ENCODE measurements at regions not wholly inside any gene's neighbourhood (a gene's known extent, or its start where the extent isn't known, plus 50 kb on each side); places are given as distances from the start of the nearest gene placed in this dataset.
"Not testable (repeated sequence)": the region's sequence is repeated elsewhere in the genome, so short reads cannot be mapped to it uniquely, and the experiment has no call there.

GRCh38 chr12:74259199-74259598, 278.4 kb upstream of the ATXN7L3B start:
- H3K4me1 ChIP-seq, result peaks cover 11% of the 10 kb centered on the region; the same call in 2 of the 3 replicates
- ATAC-seq (no peak), DNase-seq (ENCODE audit: low read depth in 1 of 2, low spot score in 1 of 2) (no peak), FAIRE-seq (no peak)
- ChIA-PET POLR2A (no interaction called here), CTCF (no interaction called here)
- WGBS (ENCODE audit: missing lambda C conversion rate), result 30% methylated on average over 1 of the region's 1 CpG
- TF ChIP-seq TFCP2L1 (CRISPR knock-in tag; IDR thresholded peaks at IDR 0.05) (no peak), JUN (IDR thresholded peaks at IDR 0.05) (no peak), ZNF302 (CRISPR knock-in tag; IDR thresholded peaks at IDR 0.05) (no peak), BCL3 (IDR thresholded peaks at IDR 0.05) (no peak), EHMT2 (IDR thresholded peaks at IDR 0.05; ENCODE audit: low read depth) (no peak), SREBF2 (IDR thresholded peaks at IDR 0.05) (no peak), POLR2A (IDR thresholded peaks at IDR 0.05; ENCODE audit: low read length) (no peak), RAD21 (conservative IDR thresholded peaks at IDR 0.05 in 1 of 2, IDR thresholded peaks at IDR 0.05 in 1 of 2) (no peak), RNF2 (IDR thresholded peaks at IDR 0.05; ENCODE audit: borderline replicate concordance, low read depth) (no peak), GATA3 (IDR thresholded peaks at IDR 0.05; ENCODE audit: borderline replicate concordance) (no peak), ESRRA (IDR thresholded peaks at IDR 0.05; ENCODE audit: borderline replicate concordance, low read length) (no peak), HOXA7 (CRISPR knock-in tag; IDR thresholded peaks at IDR 0.05) (no peak), SMC3 (IDR thresholded peaks at IDR 0.05) (no peak), HEYL (CRISPR knock-in tag; IDR thresholded peaks at IDR 0.05) (no peak), RFX5 (IDR thresholded peaks at IDR 0.05) (no peak)
- TF ChIP-seq, protein P1, sequence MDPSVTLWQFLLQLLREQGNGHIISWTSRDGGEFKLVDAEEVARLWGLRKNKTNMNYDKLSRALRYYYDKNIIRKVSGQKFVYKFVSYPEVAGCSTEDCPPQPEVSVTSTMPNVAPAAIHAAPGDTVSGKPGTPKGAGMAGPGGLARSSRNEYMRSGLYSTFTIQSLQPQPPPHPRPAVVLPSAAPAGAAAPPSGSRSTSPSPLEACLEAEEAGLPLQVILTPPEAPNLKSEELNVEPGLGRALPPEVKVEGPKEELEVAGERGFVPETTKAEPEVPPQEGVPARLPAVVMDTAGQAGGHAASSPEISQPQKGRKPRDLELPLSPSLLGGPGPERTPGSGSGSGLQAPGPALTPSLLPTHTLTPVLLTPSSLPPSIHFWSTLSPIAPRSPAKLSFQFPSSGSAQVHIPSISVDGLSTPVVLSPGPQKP (IDR thresholded peaks at IDR 0.05; ENCODE audit: low read depth, low read length), result no peak
- TF ChIP-seq, protein P2, sequence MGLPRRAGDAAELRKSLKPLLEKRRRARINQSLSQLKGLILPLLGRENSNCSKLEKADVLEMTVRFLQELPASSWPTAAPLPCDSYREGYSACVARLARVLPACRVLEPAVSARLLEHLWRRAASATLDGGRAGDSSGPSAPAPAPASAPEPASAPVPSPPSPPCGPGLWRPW (IDR thresholded peaks at IDR 0.05), result no peak
- H3K4me3 ChIP-seq, result no peak overlapping the region
- no peak overlapping the region for H3K27ac ChIP-seq
- H3K9me3 ChIP-seq, result no peaks in the 10 kb centered on the region
- H3K4me2 ChIP-seq, result peak overlapping the region; percentile 23; the same call in 2 of the 3 replicates

- 79% methylated on average over 14 of the region's 15 CpGs for WGBS (ENCODE audit: missing lambda C conversion rate)
- ChIA-PET CTCF (no interaction called here), POLR2A (no interaction called here)
- ATAC-seq (no peak), FAIRE-seq (no peak), DNase-seq (ENCODE audit: low read depth in 1 of 2, low spot score in 1 of 2) (no peak)
- Histone ChIP-seq H3K27ac (no peak overlapping the region), H3K4me3 (no peak overlapping the region), H3K4me2 (no peak overlapping the region), H3K9me3 (no peaks in the 10 kb centered on the region), H3K4me1 (no peaks in the 10 kb centered on the region)
- TF ChIP-seq MYC (IDR thresholded peaks at IDR 0.05; ENCODE audit: borderline replicate concordance, low read length) (no peak), NR3C1 (IDR thresholded peaks at IDR 0.05) (no peak), PBX3 (IDR thresholded peaks at IDR 0.05) (no peak), GATA3 (IDR thresholded peaks at IDR 0.05; ENCODE audit: borderline replicate concordance) (no peak), MAZ (IDR thresholded peaks at IDR 0.05; ENCODE audit: borderline replicate concordance, low read depth, low read length) (no peak)
Measured at GRCh38 chr12:74264692-74265091, 272.9 kb upstream of the ATXN7L3B start.

DNA sequence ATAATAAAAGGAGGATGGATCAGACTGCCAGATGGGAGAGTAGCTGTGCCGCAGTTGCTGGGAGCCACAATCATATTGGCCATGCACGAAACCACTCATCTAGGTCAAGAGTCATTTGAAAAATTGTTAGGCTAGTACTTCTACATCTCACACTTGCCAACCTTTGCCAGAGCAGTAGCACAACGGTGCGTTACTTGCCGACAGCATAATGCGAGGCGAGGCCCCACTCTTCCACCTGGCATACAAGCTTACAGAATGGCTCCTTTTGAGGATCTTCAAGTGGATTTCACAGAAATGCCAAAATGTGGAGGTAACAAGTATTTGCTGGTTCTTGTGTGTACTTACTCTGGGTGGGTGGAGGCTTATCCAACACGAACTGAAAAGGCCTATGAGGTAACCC, 268.3 kb upstream of the ATXN7L3B start:
- H3K27ac ChIP-seq; ATAC-seq; DNase-seq (ENCODE audit: low read depth in 1 of 2, low spot score in 1 of 2); POLR2A ChIA-PET; H3K9me3 ChIP-seq; H3K4me1 ChIP-seq; H3K4me2 ChIP-seq; FAIRE-seq; H3K4me3 ChIP-seq: not testable (repeated sequence)
- CTCF ChIA-PET, result interaction anchor here (0.6 to 1.2 kb wide), 2 partner anchors 101 to 728 kb away, joined by 3 read pairs; no protein-coding TSS in a partner anchor
- WGBS (ENCODE audit: missing lambda C conversion rate), result 80% methylated on average over 7 of the region's 8 CpGs

All from A549 (cell line).